AG09309 (cell line): ENCODE measurements at regions not wholly inside any gene's neighbourhood (a gene's known extent, or its start where the extent isn't known, plus 50 kb on each side); places are given as distances from the start of the nearest gene placed in this dataset.

Source experiments
- DNase-seq: peaks from one replicate; pipeline ENCODE4 v3.0.0-alpha.2; 2010; ENCODE audit warnings: low read depth
- H3K4me3 ChIP-seq: 2 replicates; pipeline ENCODE4 v1.5.1; 2011; ENCODE audit warnings: mild to moderate bottlenecking, low read depth, low read length, moderate library complexity; ENCODE audit not compliant: control insufficient read depth
- CTCF ChIP-seq: IDR thresholded peaks from 2 replicates; pipeline ENCODE4 v1.5.1; 2011; ENCODE audit warnings: mild to moderate bottlenecking, low read depth, low read length, inconsistent platforms; ENCODE audit not compliant: insufficient read depth, control insufficient read depth; ENCODE audit errors: missing control alignments

DNA sequence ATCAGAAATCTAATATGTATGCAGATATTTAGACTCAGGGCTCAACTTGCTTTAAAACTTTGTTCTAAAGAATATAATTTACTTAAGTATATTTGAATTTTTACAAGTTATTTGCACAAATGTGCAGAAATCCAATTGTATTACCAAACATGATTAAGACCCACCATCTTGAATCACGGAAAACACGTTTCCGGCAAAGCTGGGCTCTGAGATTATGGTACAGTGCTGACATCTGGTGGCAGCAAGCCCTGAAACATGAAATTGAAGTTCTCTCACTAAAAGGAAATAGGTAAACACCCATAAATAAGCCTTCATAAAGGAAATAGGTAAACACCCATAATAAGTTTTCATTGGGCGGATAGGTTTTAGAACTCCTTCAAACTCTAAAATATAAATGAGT lies 98.3 kb upstream of the MAOA start:
- peak; percentile 7 for DNase-seq
- no peak overlapping the region for H3K4me3 ChIP-seq
- peak; percentile 66 for TF ChIP-seq CTCF

- TF ChIP-seq CTCF, result peak; percentile 24
- no peak overlapping the region for H3K4me3 ChIP-seq
- DNase-seq, result no peak
Observed at GRCh38 chrX:43559644-43560043, 96.5 kb upstream of the MAOA start.

DNA sequence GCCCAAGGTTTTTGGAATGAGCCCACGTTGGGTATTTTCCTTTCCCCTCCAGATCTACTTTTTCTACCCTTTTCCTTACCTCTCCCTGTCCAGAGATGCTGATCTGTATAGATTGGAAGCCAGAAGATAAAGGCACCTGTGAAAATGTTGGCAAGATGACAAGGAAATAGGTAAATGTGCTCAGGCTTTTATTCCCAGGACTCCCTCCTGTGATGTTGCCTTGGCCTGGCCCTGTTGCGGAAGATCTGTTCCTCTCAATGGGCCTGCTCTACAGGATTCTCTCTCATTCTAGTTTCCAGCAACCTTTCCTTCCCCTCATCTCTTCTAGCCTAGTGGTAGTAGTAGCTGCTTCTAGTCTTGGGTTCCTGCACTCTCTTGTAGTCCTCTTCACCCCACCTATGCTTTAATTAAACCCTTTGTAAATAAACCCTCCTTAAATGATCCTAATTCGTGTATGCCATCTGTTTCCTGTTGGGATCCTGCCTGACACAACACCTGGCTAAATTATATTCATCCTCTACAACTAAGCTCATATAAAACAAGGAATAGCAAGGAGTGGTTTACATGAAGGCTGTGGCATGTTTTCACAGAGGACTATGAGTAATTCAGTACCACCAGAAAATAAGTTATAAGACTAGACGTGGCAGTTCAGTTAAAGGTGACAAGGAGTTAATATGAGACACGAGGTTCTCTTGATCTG lies 95.7 kb upstream of the MAOA start:
- TF ChIP-seq CTCF, result no peak
- DNase-seq, result no peak
- H3K4me3 ChIP-seq, result no peak overlapping the region

GRCh38 chrX:43562372-43562771 lies 93.7 kb upstream of the MAOA start:
- no peak for TF ChIP-seq CTCF
- no peak for DNase-seq
- no peak overlapping the region for H3K4me3 ChIP-seq

- no peak overlapping the region for H3K4me3 ChIP-seq
- TF ChIP-seq CTCF, result no peak
- no peak for DNase-seq
Observed at GRCh38 chrX:43564953-43565352, 91.1 kb upstream of the MAOA start.

- H3K4me3 ChIP-seq, result no peak overlapping the region
- no peak for DNase-seq
- no peak for TF ChIP-seq CTCF
Observed at GRCh38 chrX:43566170-43566569, 89.9 kb upstream of the MAOA start.
